ENCODE measurements at regions not wholly inside any gene's neighbourhood (a gene's known extent, or its start where the extent isn't known, plus 50 kb on each side); places are given as distances from the start of the nearest gene placed in this dataset.

DNA sequence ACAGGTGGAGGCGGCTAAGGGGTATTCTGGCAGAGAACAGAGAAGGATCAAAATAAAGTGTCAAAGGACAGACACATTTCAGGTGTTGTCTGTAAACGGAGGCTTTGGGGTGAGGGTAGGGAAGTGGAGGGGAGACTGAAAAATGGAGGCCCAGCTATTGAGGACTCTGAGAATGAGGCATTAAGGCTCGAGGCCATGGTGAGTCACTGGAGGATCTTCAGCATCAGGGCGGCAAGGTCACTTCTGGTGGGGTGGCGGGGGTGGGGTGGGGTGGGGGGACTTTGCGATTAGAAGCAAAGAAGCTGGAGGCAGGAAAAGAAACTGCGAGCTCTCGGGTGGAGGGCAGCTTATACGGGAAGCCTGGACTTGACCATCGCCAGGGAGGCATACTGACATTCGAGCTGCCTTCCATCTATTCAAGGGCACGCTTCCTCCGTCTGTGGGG, 58.4 kb upstream of the PCGF5 start:
- no peak for DNase-seq (ENCODE audit: low read depth)
- H3K4me3 ChIP-seq (ENCODE audit: low read depth, low read length), result peak overlapping the region; percentile 87
- TF ChIP-seq, protein P1, sequence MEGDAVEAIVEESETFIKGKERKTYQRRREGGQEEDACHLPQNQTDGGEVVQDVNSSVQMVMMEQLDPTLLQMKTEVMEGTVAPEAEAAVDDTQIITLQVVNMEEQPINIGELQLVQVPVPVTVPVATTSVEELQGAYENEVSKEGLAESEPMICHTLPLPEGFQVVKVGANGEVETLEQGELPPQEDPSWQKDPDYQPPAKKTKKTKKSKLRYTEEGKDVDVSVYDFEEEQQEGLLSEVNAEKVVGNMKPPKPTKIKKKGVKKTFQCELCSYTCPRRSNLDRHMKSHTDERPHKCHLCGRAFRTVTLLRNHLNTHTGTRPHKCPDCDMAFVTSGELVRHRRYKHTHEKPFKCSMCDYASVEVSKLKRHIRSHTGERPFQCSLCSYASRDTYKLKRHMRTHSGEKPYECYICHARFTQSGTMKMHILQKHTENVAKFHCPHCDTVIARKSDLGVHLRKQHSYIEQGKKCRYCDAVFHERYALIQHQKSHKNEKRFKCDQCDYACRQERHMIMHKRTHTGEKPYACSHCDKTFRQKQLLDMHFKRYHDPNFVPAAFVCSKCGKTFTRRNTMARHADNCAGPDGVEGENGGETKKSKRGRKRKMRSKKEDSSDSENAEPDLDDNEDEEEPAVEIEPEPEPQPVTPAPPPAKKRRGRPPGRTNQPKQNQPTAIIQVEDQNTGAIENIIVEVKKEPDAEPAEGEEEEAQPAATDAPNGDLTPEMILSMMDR (IDR thresholded peaks at IDR 0.05; ENCODE audit: low read depth, low read length, missing control alignments), result no peak

- TF ChIP-seq, protein P1 (IDR thresholded peaks at IDR 0.05; ENCODE audit: low read depth, low read length, missing control alignments), result no peak
- H3K4me3 ChIP-seq (ENCODE audit: low read depth, low read length), result peak overlapping the region; percentile 87
- DNase-seq (ENCODE audit: low read depth), result no peak
Observed at GRCh38 chr10:91162495-91163268, 57.8 kb upstream of the PCGF5 start.

DNA sequence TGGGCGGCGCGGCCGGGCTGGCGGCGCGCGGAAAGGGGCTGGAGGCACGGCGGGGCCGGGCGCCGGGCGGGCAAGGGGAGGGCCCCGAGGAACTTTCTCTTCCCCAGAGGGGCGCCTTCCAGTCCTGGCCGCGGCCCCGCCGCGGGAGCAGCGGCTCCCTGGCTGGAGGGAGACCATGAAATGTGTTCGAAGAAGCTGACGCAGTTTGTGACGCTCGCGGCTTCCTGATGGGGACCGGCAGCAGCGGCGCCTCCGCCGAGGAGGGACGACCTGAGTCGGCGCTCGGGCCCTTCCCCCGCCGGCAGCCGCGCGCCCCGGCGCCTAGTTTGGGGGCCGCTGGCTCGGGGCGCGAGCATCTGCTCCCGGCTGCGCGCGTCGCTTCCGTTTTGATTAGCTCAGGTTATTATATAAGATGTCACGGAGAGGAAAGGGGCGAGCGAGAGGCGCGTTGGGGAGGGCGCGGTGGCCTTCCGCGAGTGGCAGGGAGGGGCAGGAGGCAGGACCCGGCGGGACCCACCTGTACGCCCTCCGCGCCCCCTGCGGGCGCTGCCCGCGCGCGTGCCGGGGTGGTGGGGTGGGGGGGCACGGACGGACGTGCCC, 57.1 kb upstream of the PCGF5 start:
- H3K4me3 ChIP-seq (ENCODE audit: low read depth, low read length), result peak overlapping the region; percentile 87
- TF ChIP-seq, protein P1 (IDR thresholded peaks at IDR 0.05; ENCODE audit: low read depth, low read length, missing control alignments), result no peak

GRCh38 chr10:91163869-91164474, 56.5 kb upstream of the PCGF5 start:
- TF ChIP-seq, protein P1 (IDR thresholded peaks at IDR 0.05; ENCODE audit: low read depth, low read length, missing control alignments), result no peak
- no peak for DNase-seq (ENCODE audit: low read depth)
- peak overlapping the region; percentile 87 for H3K4me3 ChIP-seq (ENCODE audit: low read depth, low read length)

More for the DNA sequence above, 57.1 kb upstream of the PCGF5 start:
- DNase-seq (ENCODE audit: low read depth), result no peak

- peak overlapping the region; percentile 87; the same call in 1 of the 2 replicates for H3K4me3 ChIP-seq (ENCODE audit: low read depth, low read length)
- TF ChIP-seq, protein P1 (IDR thresholded peaks at IDR 0.05; ENCODE audit: low read depth, low read length, missing control alignments), result no peak
- DNase-seq (ENCODE audit: low read depth), result no peak
Observed at GRCh38 chr10:91164520-91165065, 55.9 kb upstream of the PCGF5 start.

GRCh38 chr10:91167406-91167805, 53.1 kb upstream of the PCGF5 start:
- TF ChIP-seq, protein P1 (IDR thresholded peaks at IDR 0.05; ENCODE audit: low read depth, low read length, missing control alignments), result no peak
- DNase-seq (ENCODE audit: low read depth), result no peak
- H3K4me3 ChIP-seq (ENCODE audit: low read depth, low read length), result no peak overlapping the region

Data from GM12864 (cell line).